Neural crest cell (in vitro differentiated cells): ENCODE measurements at regions not wholly inside any gene's neighbourhood (a gene's known extent, or its start where the extent isn't known, plus 50 kb on each side); places are given as distances from the start of the nearest gene placed in this dataset.

Experiments
- DNase-seq: peaks from one replicate; pipeline ENCODE4 v3.0.0; 2021; ENCODE audit warnings: low read depth, mixed read lengths, low spot score
- H3K27ac Mint-ChIP-seq: one replicate; pipeline ENCODE4 v1.8.0; 2021; ENCODE audit warnings: mild to moderate bottlenecking, mixed read lengths; ENCODE audit not compliant: unreplicated experiment
- H3K27me3 Mint-ChIP-seq: 2 replicates; pipeline ENCODE4 v1.8.0; 2021; ENCODE audit warnings: low read depth, mild to moderate bottlenecking, mixed read lengths
- H3K36me3 Mint-ChIP-seq: 2 replicates; pipeline ENCODE4 v1.8.0; 2021; ENCODE audit warnings: low read depth, mild to moderate bottlenecking, mixed read lengths
- H3K4me1 Mint-ChIP-seq: 2 replicates; pipeline ENCODE4 v1.8.0; 2021; ENCODE audit warnings: mixed read lengths
- H3K4me3 Mint-ChIP-seq: one replicate; pipeline ENCODE4 v1.8.0; 2021; ENCODE audit warnings: mild to moderate bottlenecking, mixed read lengths
- H3K9me3 Mint-ChIP-seq: 2 replicates; pipeline ENCODE4 v1.8.0; 2021; ENCODE audit warnings: mixed read lengths
- TF ChIP-seq, protein P1 (sequence below): fragments of 200-600 bp; sonication (generic); conservative IDR thresholded peaks from 2 replicates; pipeline ENCODE4 v1.5.0; 2021; ENCODE audit warnings: antibody characterized with exemption, mild to moderate bottlenecking

DNA sequence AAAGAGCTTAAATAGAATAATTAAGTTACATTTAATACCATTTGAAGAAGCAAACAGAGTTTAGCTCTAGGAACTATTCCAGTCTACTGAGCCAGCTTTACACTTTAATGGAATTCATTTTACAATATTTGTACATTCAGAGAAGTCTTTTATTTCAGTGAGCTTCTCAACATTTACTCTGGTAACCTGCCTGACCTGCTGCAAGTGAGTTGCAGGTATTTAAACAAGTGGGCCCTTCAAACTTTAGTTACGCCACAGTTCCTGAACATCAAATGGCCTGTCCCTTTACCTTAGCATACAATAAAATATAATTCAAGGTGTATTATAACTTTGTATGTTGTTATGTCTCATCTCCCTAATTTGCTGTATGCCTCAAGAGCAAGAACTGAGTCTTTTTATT lies 121.6 kb upstream of the SEMA3C start:
- Mint-ChIP-seq H3K4me3 (no peak overlapping the region), H3K36me3 (peaks cover 9% of the 10 kb centered on the region), H3K27ac (no peak overlapping the region), H3K9me3 (peaks cover 13% of the 10 kb centered on the region), H3K27me3 (no peaks in the 10 kb centered on the region), H3K4me1 (peaks cover 9% of the 10 kb centered on the region)
- no peak for DNase-seq
- TF ChIP-seq, protein P1, sequence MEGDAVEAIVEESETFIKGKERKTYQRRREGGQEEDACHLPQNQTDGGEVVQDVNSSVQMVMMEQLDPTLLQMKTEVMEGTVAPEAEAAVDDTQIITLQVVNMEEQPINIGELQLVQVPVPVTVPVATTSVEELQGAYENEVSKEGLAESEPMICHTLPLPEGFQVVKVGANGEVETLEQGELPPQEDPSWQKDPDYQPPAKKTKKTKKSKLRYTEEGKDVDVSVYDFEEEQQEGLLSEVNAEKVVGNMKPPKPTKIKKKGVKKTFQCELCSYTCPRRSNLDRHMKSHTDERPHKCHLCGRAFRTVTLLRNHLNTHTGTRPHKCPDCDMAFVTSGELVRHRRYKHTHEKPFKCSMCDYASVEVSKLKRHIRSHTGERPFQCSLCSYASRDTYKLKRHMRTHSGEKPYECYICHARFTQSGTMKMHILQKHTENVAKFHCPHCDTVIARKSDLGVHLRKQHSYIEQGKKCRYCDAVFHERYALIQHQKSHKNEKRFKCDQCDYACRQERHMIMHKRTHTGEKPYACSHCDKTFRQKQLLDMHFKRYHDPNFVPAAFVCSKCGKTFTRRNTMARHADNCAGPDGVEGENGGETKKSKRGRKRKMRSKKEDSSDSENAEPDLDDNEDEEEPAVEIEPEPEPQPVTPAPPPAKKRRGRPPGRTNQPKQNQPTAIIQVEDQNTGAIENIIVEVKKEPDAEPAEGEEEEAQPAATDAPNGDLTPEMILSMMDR: no peak

DNA sequence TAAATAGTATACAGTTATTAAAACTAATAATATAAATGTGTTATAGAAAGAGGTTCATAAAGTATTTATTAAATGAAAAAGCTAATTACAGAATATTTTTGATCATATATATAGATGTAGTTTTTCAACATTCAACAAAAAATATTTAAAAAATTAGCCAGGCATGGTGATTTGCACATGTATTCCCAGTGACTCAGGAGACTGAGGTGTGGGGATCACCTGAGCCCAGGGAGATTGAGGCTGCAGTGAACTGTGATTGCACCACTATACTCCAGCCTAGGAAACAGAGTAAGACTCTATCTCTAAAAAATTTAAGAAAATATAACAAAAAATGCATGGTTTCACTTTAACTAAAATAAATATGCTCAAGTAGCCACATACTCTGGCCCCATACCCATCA lies 118.0 kb upstream of the SEMA3C start:
- Mint-ChIP-seq H3K4me1 (peaks cover 13% of the 10 kb centered on the region), H3K36me3 (peaks cover 3% of the 10 kb centered on the region), H3K9me3 (peaks cover 9% of the 10 kb centered on the region), H3K27me3 (no peaks in the 10 kb centered on the region), H3K4me3 (no peak overlapping the region), H3K27ac (no peak overlapping the region)
- no peak for DNase-seq
- TF ChIP-seq, protein P1: no peak

DNA sequence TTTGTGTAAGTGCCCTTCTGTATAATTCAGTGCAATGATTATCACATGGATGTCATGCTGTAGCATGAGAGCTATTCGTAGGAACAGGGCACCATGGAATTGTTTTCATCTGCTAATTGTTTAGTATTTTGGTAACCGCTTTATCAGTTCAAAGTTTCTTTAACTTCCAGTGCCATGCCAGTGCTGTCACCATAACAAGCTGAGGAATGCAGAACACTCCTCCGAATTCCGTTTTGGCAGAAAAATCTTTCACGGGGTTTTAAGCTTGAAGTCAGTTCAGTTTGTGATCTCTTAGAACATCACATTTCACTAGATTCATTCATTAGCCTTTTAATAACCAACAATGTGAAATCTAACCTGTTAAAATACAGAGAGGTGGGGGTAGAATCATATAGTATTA lies 117.2 kb upstream of the SEMA3C start:
- Mint-ChIP-seq H3K27me3 (no peaks in the 10 kb centered on the region), H3K4me3 (no peak overlapping the region), H3K9me3 (peaks cover 9% of the 10 kb centered on the region), H3K27ac (no peak overlapping the region), H3K36me3 (no peaks in the 10 kb centered on the region), H3K4me1 (peaks cover 13% of the 10 kb centered on the region)
- TF ChIP-seq, protein P1: no peak
- DNase-seq: no peak

DNA sequence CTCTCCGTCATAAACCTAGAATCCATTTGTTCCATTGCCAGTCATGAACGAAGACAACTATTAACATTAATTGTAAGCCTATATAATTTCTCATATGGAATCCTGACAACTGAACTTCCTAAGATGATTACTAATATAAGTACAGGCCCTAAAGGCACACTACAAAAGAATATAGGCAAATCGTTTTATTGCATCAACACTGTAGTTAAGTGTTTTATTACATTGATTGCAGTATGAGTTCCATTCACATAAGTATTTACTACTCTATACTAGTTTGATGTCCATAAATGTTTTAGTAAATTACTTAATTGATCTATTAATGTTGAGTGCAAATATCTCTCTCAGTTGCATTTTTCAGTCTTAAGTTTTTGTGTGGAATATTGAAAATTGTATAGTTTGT lies 113.1 kb upstream of the SEMA3C start:
- Mint-ChIP-seq H3K9me3 (peaks cover 7% of the 10 kb centered on the region), H3K4me3 (no peak overlapping the region), H3K27me3 (no peaks in the 10 kb centered on the region), H3K36me3 (no peaks in the 10 kb centered on the region), H3K27ac (no peak overlapping the region), H3K4me1 (peaks cover 20% of the 10 kb centered on the region)
- TF ChIP-seq, protein P1: no peak
- DNase-seq: no peak

DNA sequence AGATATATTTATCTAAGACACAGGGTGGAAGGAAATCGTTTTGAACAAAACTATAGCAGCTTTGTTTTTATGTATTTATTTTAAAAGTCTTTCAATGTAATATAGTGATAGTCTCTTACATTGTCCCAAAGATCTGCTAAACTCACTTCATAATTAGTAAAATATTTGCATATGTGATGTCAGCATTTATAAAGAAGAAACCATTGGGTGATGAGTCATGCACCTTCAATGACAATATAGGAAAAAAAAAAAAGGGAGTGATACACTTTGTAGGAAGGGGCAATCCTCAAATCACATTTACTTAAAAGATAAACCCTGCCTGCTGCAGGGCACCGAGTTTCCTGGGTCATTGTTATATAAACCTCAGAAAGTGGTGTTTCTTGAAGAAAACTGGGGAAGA lies 112.4 kb upstream of the SEMA3C start:
- TF ChIP-seq, protein P1: no peak
- Mint-ChIP-seq H3K9me3 (peaks cover 7% of the 10 kb centered on the region), H3K27ac (no peak overlapping the region), H3K36me3 (no peaks in the 10 kb centered on the region), H3K27me3 (no peaks in the 10 kb centered on the region), H3K4me1 (peaks cover 18% of the 10 kb centered on the region), H3K4me3 (no peak overlapping the region)
- DNase-seq: no peak

DNA sequence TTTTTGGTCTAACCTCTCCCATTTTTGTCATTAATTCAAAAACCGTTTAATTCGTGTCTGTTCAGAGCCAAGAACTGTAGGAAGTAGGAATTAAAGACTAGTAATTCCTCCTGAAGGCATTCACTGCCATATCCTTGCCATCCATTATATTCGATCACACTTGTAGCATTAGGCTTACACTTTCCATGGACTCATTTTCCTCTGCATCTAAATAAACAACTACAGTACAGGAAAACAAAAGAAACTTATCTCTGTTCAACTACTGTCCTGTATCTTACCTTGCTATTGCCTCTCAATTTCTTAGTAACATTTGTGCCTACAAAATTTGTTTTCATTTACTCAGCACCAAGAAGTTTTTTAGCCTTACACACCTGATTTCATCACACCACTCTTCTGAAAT lies 111.6 kb upstream of the SEMA3C start:
- H3K9me3 Mint-ChIP-seq: peaks cover 7% of the 10 kb centered on the region
- H3K27ac Mint-ChIP-seq: no peak overlapping the region
- H3K36me3 Mint-ChIP-seq: no peaks in the 10 kb centered on the region
- H3K4me1 Mint-ChIP-seq: peaks cover 11% of the 10 kb centered on the region
- no peak for DNase-seq
- H3K27me3 Mint-ChIP-seq: no peaks in the 10 kb centered on the region
- TF ChIP-seq, protein P1: no peak
- H3K4me3 Mint-ChIP-seq: no peak overlapping the region
